HG02840 (cell line): ENCODE measurements at regions not wholly inside any gene's neighbourhood (a gene's known extent, or its start where the extent isn't known, plus 50 kb on each side); places are given as distances from the start of the nearest gene placed in this dataset.
"Not testable (repeated sequence)": the region's sequence is repeated elsewhere in the genome, so short reads cannot be mapped to it uniquely, and the experiment has no call there.

Experiments
- ATAC-seq: cut with Tn5 transposase; IDR thresholded peaks from one replicate; pipeline ENCODE4 v1.9.1; 2021; ENCODE audit warnings: mild to moderate bottlenecking, moderate library complexity, moderate number of reproducible peaks; ENCODE audit not compliant: unreplicated experiment, low FRiP score

- no peak for ATAC-seq
These were observed 93.4 kb upstream of the WSB1 start for GRCh38 chr17:27200476-27200875.

- ATAC-seq = no peak
These were observed 90.7 kb upstream of the WSB1 start for GRCh38 chr17:27203241-27203640.

- no peak for ATAC-seq
These were observed 87.5 kb upstream of the WSB1 start for GRCh38 chr17:27206447-27206846.

- ATAC-seq = no peak
These were observed 86.8 kb upstream of the WSB1 start for GRCh38 chr17:27207073-27207513.

GRCh38 chr17:27208370-27208769, 85.5 kb upstream of the WSB1 start:
- ATAC-seq = not testable (repeated sequence)

- ATAC-seq = no peak
These were observed 84.6 kb upstream of the WSB1 start for GRCh38 chr17:27209316-27209715.

- not testable (repeated sequence) for ATAC-seq
These were observed 83.1 kb upstream of the WSB1 start for GRCh38 chr17:27210809-27211208.

- ATAC-seq = no peak
These were observed 77.1 kb upstream of the WSB1 start for GRCh38 chr17:27216836-27217235.

- peak; percentile 58 for ATAC-seq
These were observed 76.3 kb upstream of the WSB1 start for GRCh38 chr17:27217631-27218030.

GRCh38 chr17:27218041-27218440, 75.9 kb upstream of the WSB1 start:
- ATAC-seq = no peak

- ATAC-seq = peak; percentile 64
These were observed 75.0 kb upstream of the WSB1 start for GRCh38 chr17:27218719-27219488.

- no peak for ATAC-seq
These were observed 71.4 kb upstream of the WSB1 start for GRCh38 chr17:27222515-27222914.

GRCh38 chr17:27224526-27225315, 69.2 kb upstream of the WSB1 start:
- ATAC-seq = no peak

- no peak for ATAC-seq
These were observed 67.2 kb upstream of the WSB1 start for GRCh38 chr17:27226611-27227230.

GRCh38 chr17:27230996-27231395, 62.9 kb upstream of the WSB1 start:
- ATAC-seq = no peak

GRCh38 chr17:27232328-27232727, 61.6 kb upstream of the WSB1 start:
- no peak for ATAC-seq

GRCh38 chr17:27233059-27233458, 60.9 kb upstream of the WSB1 start:
- ATAC-seq = no peak

- no peak for ATAC-seq
These were observed 60.1 kb upstream of the WSB1 start for GRCh38 chr17:27233776-27234175.

- no peak for ATAC-seq
These were observed 57.1 kb upstream of the WSB1 start for GRCh38 chr17:27236717-27237315.

GRCh38 chr17:27237890-27238289, 56.0 kb upstream of the WSB1 start:
- ATAC-seq = no peak

- peak; percentile 56 for ATAC-seq
These were observed 54.9 kb upstream of the WSB1 start for GRCh38 chr17:27239046-27239445.
